ENCODE measurements at regions not wholly inside any gene's neighbourhood (a gene's known extent, or its start where the extent isn't known, plus 50 kb on each side); places are given as distances from the start of the nearest gene placed in this dataset.

DNA sequence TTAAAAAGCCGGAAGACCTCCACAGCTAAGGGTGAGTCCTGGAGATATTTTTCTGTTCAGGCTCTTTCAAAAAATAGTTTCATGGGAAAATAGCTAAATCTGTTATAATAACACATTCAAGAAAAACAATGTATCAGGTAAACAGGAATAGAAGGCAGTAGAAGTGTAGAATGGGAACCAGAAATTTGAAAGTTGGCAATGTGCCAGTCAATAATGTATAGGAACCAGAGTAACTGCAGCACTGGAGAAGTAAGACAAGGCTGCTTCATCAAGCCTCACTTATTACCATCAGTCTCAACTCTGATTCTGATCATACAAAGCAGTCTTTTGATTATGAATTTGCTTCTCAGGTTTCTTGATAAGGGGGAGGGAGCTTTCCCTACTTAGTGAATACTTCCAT, 81.4 kb upstream of the VRK2 start:
- TF ChIP-seq CTCF (IDR thresholded peaks at IDR 0.05) (no peak), POLR2A (IDR thresholded peaks at IDR 0.05) (no peak)
